Memory B cell (primary cell): ENCODE measurements at regions not wholly inside any gene's neighbourhood (a gene's known extent, or its start where the extent isn't known, plus 50 kb on each side); places are given as distances from the start of the nearest gene placed in this dataset.

Source experiments
- ATAC-seq: fragments of 150-1000 bp; cut with Tn5 transposase; 2 replicates; pipeline ENCODE4 v1.10.0; 2021; ENCODE audit warnings: low read depth, mild to moderate bottlenecking, moderate library complexity
- DNase-seq, 2 donors: peaks; one replicate each; pipeline ENCODE4 v3.0.0; 2022; ENCODE audit warnings: low spot score in 2 of 2
- H3K27ac Mint-ChIP-seq: one replicate; pipeline ENCODE4 v1.8.0; 2022; ENCODE audit warnings: mild to moderate bottlenecking, moderate library complexity, mixed read lengths
- H3K27me3 Mint-ChIP-seq: one replicate; pipeline ENCODE4 v1.8.0; 2022; ENCODE audit warnings: mixed read lengths
- H3K36me3 Mint-ChIP-seq: one replicate; pipeline ENCODE4 v1.8.0; 2022; ENCODE audit warnings: mild to moderate bottlenecking, mixed read lengths
- H3K4me1 Mint-ChIP-seq: one replicate; pipeline ENCODE4 v1.8.0; 2022; ENCODE audit warnings: mixed read lengths
- H3K4me3 Mint-ChIP-seq: one replicate; pipeline ENCODE4 v1.8.0; 2022; ENCODE audit warnings: mild to moderate bottlenecking, moderate library complexity, mixed read lengths
- H3K9me3 Mint-ChIP-seq: one replicate; pipeline ENCODE4 v1.8.0; 2022; ENCODE audit warnings: mixed read lengths

GRCh38 chr22:27642104-27642800 is 159.3 kb downstream of the MN1 start:
- H3K27ac Mint-ChIP-seq: no peak overlapping the region
- no peaks in the 10 kb centered on the region for H3K9me3 Mint-ChIP-seq

GRCh38 chr22:27643907-27644306 is 157.6 kb downstream of the MN1 start:
- peaks cover 5% of the 10 kb centered on the region for H3K9me3 Mint-ChIP-seq
- no peak overlapping the region for H3K27ac Mint-ChIP-seq
- H3K27me3 Mint-ChIP-seq: peaks cover 6% of the 10 kb centered on the region
- DNase-seq (no peak), ATAC-seq (no peak)
- no peaks in the 10 kb centered on the region for H3K4me1 Mint-ChIP-seq
- H3K4me3 Mint-ChIP-seq: no peak overlapping the region
- H3K36me3 Mint-ChIP-seq: no peaks in the 10 kb centered on the region

More at GRCh38 chr22:27642104-27642800, 159.3 kb downstream of the MN1 start:
- DNase-seq (no peak), ATAC-seq (no peak)
- Mint-ChIP-seq H3K27me3 (no peaks in the 10 kb centered on the region), H3K36me3 (no peaks in the 10 kb centered on the region), H3K4me3 (no peak overlapping the region), H3K4me1 (no peaks in the 10 kb centered on the region)

GRCh38 chr22:27644566-27644965 is 157.0 kb downstream of the MN1 start:
- Mint-ChIP-seq H3K4me3 (no peak overlapping the region), H3K4me1 (no peaks in the 10 kb centered on the region), H3K36me3 (peaks cover 2% of the 10 kb centered on the region), H3K9me3 (peaks cover 8% of the 10 kb centered on the region), H3K27ac (no peak overlapping the region), H3K27me3 (peaks cover 12% of the 10 kb centered on the region)
- ATAC-seq: no peak
- DNase-seq: no peak

GRCh38 chr22:27647540-27647939 is 154.0 kb downstream of the MN1 start:
- H3K9me3 Mint-ChIP-seq: peaks cover 8% of the 10 kb centered on the region
- ATAC-seq: no peak
- H3K27ac Mint-ChIP-seq: no peak overlapping the region
- peaks cover 2% of the 10 kb centered on the region for H3K36me3 Mint-ChIP-seq
- no peak for DNase-seq
- H3K4me3 Mint-ChIP-seq: no peak overlapping the region
- H3K4me1 Mint-ChIP-seq: no peaks in the 10 kb centered on the region
- H3K27me3 Mint-ChIP-seq: peaks cover 12% of the 10 kb centered on the region

- H3K4me3 Mint-ChIP-seq: no peak overlapping the region
- ATAC-seq (no peak), DNase-seq (no peak)
- peaks cover 8% of the 10 kb centered on the region for H3K9me3 Mint-ChIP-seq
- H3K27ac Mint-ChIP-seq: no peak overlapping the region
- peaks cover 2% of the 10 kb centered on the region for H3K36me3 Mint-ChIP-seq
- H3K27me3 Mint-ChIP-seq: peaks cover 12% of the 10 kb centered on the region
- H3K4me1 Mint-ChIP-seq: no peaks in the 10 kb centered on the region
Observed at GRCh38 chr22:27648074-27648473, 153.5 kb downstream of the MN1 start.

GRCh38 chr22:27648853-27649252 is 152.7 kb downstream of the MN1 start:
- Mint-ChIP-seq H3K9me3 (peaks cover 8% of the 10 kb centered on the region), H3K27me3 (peaks cover 12% of the 10 kb centered on the region), H3K4me3 (no peak overlapping the region), H3K36me3 (peaks cover 2% of the 10 kb centered on the region), H3K27ac (no peak overlapping the region), H3K4me1 (no peaks in the 10 kb centered on the region)
- no peak for ATAC-seq
- no peak for DNase-seq

GRCh38 chr22:27650572-27650971 is 151.0 kb downstream of the MN1 start:
- DNase-seq (no peak), ATAC-seq (no peak)
- Mint-ChIP-seq H3K4me3 (no peak overlapping the region), H3K27ac (no peak overlapping the region), H3K4me1 (no peaks in the 10 kb centered on the region), H3K9me3 (peaks cover 14% of the 10 kb centered on the region), H3K36me3 (peaks cover 5% of the 10 kb centered on the region), H3K27me3 (peaks cover 12% of the 10 kb centered on the region)

- Mint-ChIP-seq H3K4me1 (no peaks in the 10 kb centered on the region), H3K4me3 (no peak overlapping the region), H3K27ac (no peak overlapping the region), H3K9me3 (peaks cover 18% of the 10 kb centered on the region), H3K27me3 (peaks cover 12% of the 10 kb centered on the region), H3K36me3 (peaks cover 9% of the 10 kb centered on the region)
- ATAC-seq (no peak), DNase-seq (no peak)
Observed at GRCh38 chr22:27650985-27651384, 150.6 kb downstream of the MN1 start.

- peaks cover 12% of the 10 kb centered on the region for H3K36me3 Mint-ChIP-seq
- no peak overlapping the region for H3K4me3 Mint-ChIP-seq
- no peak overlapping the region for H3K27ac Mint-ChIP-seq
- ATAC-seq (no peak), DNase-seq (no peak)
- H3K9me3 Mint-ChIP-seq: peaks cover 22% of the 10 kb centered on the region
- no peaks in the 10 kb centered on the region for H3K4me1 Mint-ChIP-seq
- H3K27me3 Mint-ChIP-seq: peaks cover 12% of the 10 kb centered on the region
Observed at GRCh38 chr22:27651486-27651885, 150.1 kb downstream of the MN1 start.

GRCh38 chr22:27654546-27655445 is 146.8 kb downstream of the MN1 start:
- H3K36me3 Mint-ChIP-seq: peaks cover 10% of the 10 kb centered on the region
- ATAC-seq (no peak), DNase-seq (no peak)
- H3K4me1 Mint-ChIP-seq: no peaks in the 10 kb centered on the region
- H3K27ac Mint-ChIP-seq: no peak overlapping the region
- H3K9me3 Mint-ChIP-seq: peaks cover 13% of the 10 kb centered on the region
- H3K27me3 Mint-ChIP-seq: no peaks in the 10 kb centered on the region
- H3K4me3 Mint-ChIP-seq: no peak overlapping the region

- ATAC-seq: no peak
- H3K4me1 Mint-ChIP-seq: no peaks in the 10 kb centered on the region
- DNase-seq: no peak
- H3K4me3 Mint-ChIP-seq: no peak overlapping the region
- no peak overlapping the region for H3K27ac Mint-ChIP-seq
- H3K36me3 Mint-ChIP-seq: peaks cover 10% of the 10 kb centered on the region
- peaks cover 2% of the 10 kb centered on the region for H3K27me3 Mint-ChIP-seq
- H3K9me3 Mint-ChIP-seq: peaks cover 15% of the 10 kb centered on the region
Observed at GRCh38 chr22:27655582-27656185, 145.9 kb downstream of the MN1 start.

GRCh38 chr22:27656970-27657369 is 144.6 kb downstream of the MN1 start:
- no peaks in the 10 kb centered on the region for H3K4me1 Mint-ChIP-seq
- no peak overlapping the region for H3K27ac Mint-ChIP-seq
- H3K4me3 Mint-ChIP-seq: no peak overlapping the region
- ATAC-seq (no peak), DNase-seq (no peak)
- peaks cover 15% of the 10 kb centered on the region for H3K9me3 Mint-ChIP-seq
- peaks cover 2% of the 10 kb centered on the region for H3K27me3 Mint-ChIP-seq
- peaks cover 10% of the 10 kb centered on the region for H3K36me3 Mint-ChIP-seq

GRCh38 chr22:27660306-27660705 is 141.2 kb downstream of the MN1 start:
- Mint-ChIP-seq H3K9me3 (peaks cover 13% of the 10 kb centered on the region), H3K36me3 (peaks cover 10% of the 10 kb centered on the region), H3K4me3 (no peak overlapping the region), H3K27me3 (peaks cover 2% of the 10 kb centered on the region), H3K27ac (no peak overlapping the region), H3K4me1 (no peaks in the 10 kb centered on the region)
- DNase-seq (no peak), ATAC-seq (no peak)
